Midbrain (tissue), 1 donor: ENCODE measurements at regions not wholly inside any gene's neighbourhood (a gene's known extent, or its start where the extent isn't known, plus 50 kb on each side); places are given as distances from the start of the nearest gene placed in this dataset.
"Not testable (repeated sequence)": the region's sequence is repeated elsewhere in the genome, so short reads cannot be mapped to it uniquely, and the experiment has no call there.

ENCODE experiments used
- DNase-seq: peaks from one replicate; lab custom pipeline; 2025; lab: John Stamatoyannopoulos, UW

DNA sequence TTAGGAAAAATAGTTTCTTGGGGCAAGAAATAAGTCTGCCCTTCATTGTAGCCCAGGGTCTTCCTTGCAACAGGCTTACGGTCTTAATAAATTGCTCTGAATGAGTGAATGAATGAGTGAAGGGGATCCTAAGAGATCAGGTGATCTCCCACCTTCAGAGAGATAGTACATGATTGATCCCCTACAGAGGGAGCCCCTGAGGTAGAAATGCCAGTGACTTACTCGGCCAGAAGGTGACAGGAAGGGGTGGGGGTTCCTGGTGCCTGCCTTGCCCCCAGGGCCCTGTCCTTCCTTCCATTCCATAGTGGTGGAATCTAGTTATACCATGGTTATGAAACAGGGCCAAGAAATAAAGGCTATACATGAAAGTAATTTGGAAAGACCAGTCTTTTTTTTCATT lies 215.3 kb upstream of the SSTR4 start:
- DNase-seq, result no peak

DNA sequence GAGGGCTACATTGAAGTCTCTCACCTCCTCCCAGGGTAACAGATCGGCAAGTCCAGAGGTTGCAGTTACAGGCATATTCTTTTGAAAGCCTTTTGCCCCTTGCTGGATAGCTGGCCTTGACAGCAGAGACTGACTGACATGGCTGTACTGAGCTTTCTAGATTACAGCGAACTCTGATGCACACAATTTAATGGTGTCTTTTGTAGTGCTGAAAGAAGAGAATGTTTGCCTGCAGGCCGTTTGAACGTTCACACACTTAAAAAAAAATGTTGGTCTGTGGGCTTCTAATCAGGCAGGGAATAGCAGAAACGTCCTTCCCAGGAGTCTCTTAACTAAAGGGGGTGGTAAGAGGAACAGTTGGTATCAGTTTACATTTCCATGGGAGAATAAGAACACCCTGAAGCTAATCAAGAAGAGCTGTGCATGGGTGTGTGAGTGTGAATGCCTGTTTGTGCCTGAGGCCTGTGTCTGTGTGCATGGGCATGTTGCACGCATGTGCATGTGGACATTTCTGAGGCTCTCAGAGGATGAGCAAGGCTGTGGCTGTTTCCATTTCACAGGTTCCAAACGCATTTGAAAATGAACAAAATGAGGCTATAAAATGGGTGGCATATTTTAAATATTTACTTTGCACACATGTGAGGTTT lies 213.9 kb upstream of the SSTR4 start:
- no peak for DNase-seq

DNA sequence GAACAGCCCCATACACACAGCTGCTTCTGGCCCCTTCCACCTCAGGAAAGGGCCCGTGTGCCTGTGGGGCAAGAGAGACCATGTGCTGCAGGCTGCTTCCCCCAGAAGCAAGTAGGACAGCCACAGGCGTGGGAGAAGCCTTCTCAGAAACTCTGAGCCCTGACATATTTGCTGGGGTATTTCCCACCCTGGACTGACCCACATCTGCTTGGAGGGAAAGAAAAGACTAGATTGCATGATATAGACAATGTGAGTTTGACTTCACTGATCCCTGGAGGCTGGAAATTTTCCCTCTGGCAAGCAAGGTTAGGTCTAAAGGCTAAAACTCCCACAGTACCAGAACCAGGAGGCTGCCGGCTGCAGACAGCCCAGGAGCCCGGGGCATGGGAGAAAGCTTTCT lies 213.3 kb upstream of the SSTR4 start:
- DNase-seq, result no peak

GRCh38 chr20:22823119-22823518 lies 212.0 kb upstream of the SSTR4 start:
- no peak for DNase-seq

- no peak for DNase-seq
Measured at GRCh38 chr20:22824077-22824476, 211.0 kb upstream of the SSTR4 start.

- DNase-seq, result no peak
Measured at GRCh38 chr20:22825076-22825475, 210.0 kb upstream of the SSTR4 start.

- no peak for DNase-seq
Measured at GRCh38 chr20:22825546-22825945, 209.6 kb upstream of the SSTR4 start.

- DNase-seq, result no peak
Measured at GRCh38 chr20:22826306-22827230, 208.5 kb upstream of the SSTR4 start.

DNA sequence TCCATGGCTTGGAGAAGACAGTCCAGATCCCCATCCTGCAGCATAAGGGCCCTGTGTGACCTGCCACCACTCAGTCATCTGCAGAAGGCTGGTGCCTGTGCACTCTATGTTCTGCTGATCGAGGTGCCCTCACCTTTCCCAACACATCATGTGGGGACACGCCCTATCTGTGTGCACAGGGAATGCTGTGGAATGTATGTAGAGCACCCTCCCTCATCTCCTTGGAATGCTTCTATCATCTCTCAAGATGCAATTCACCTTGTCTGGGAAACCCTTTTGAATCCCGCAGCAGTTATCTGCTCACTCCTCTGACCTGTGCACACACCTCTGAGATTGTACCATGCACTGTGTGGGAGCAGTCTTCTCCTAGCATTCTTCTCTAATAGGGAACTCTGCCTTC lies 207.2 kb upstream of the SSTR4 start:
- DNase-seq, result no peak

- DNase-seq, result no peak
Measured at GRCh38 chr20:22829356-22829755, 205.8 kb upstream of the SSTR4 start.

DNA sequence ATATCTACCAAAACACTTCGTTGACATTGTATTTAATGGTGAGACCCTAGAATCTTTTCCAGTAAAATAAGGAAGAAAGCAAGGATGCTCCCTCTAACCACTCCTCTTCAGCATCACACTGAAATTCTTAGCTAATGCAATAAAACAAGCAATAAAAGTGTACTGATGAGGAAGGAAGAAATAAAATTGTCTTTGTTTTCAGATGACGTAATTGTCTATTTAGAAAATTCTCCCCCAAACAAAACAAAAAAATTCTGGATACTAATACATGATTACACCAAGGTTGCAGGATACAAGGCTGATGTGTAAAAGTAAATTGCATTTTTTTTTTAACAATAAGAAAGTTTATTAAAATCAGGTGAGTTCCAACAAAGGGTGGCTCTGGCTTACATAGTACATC lies 205.0 kb upstream of the SSTR4 start:
- DNase-seq, result no peak

- not testable (repeated sequence) for DNase-seq
Measured at GRCh38 chr20:22830715-22831114, 204.4 kb upstream of the SSTR4 start.

GRCh38 chr20:22833851-22834250 lies 201.3 kb upstream of the SSTR4 start:
- no peak for DNase-seq

DNA sequence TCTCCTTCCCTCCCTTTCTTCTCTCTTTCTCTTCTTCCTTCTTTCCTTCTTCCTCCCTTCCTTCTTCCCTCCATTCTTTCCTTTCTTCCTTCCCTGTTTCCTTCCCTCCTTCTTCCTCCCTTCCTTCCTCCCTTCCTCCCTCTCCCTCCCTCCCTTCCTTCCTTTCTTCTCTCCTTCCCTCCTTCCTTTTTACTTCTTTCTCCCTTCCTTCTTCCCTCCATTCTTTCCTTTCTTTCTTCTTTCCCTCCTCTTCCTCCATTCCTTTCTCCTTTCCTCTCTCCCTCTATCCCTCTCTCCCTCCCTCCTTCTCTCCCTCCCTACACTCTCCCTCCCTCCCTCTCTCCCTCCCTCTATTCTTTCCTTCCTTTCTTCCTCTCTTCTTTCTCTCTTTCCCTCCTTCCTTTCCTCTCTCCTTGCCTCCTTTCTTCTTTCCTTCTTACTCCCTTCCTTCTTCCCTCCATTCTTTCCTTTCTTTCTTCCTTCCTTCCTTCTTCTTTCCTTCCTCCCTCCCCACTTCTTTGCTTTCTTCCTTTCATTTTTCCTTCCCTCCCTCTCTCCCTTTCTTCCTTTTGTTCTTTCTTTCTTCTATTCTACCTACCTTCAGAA lies 200.4 kb upstream of the SSTR4 start:
- DNase-seq, result no peak

DNA sequence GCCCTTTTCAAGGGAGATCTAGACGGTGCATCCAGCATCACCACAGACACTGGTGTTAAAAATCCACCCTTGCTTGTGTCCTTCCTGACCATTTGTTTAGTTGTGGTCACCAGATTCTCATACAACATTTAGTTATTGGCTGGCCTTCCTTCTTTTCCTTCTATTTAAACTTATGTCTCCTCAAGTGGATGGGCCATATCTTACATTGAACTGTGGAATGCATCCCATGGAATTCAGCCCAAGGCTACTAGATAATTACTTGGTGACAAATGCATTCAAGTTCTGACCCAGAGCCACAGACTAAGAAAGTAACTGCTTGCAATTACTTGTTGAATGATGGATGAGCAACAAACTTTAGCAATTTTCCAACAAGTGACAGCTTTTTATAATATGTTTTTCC lies 198.9 kb upstream of the SSTR4 start:
- DNase-seq, result no peak

GRCh38 chr20:22836877-22837276 lies 198.2 kb upstream of the SSTR4 start:
- DNase-seq, result no peak

GRCh38 chr20:22838001-22838400 lies 197.1 kb upstream of the SSTR4 start:
- no peak for DNase-seq

DNA sequence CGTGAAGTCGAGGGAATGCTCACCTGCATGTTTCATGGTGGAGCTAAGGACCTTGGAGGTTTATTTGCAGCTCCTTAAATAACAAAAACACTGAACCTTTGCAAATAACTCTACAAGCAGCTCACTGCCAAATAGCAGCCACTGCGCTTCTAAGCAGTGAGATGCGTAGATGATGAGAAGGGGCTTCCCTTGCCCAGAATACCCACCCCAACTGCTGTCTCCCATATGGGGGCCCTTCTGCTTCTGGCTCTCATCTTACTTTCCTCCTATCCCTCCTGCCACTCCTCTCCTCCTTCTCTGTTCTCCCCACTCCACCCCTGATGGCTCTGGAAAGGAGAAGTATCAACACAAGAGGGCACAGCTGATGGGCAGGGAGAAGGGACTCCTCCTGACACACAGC lies 193.3 kb upstream of the SSTR4 start:
- no peak for DNase-seq

GRCh38 chr20:22842793-22843192 lies 192.3 kb upstream of the SSTR4 start:
- DNase-seq, result no peak

DNA sequence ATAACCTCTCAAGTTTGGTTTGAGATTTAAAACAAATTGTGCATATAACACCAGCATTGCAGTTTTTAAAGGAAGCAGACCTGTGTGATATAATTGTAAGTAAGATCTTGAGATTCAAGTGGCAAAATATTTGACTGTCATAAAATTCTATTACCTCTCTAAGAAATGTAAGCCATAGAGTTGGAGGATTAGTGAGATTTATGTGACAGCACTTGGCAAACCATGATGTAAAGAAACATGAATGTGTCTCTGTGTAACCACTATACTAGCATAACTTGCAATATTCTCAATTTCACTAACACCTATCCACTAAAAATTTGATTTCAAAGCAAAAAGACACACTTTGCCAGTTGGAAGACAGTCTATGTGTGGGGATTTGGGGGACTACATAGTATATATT lies 190.2 kb upstream of the SSTR4 start:
- DNase-seq, result no peak

GRCh38 chr20:22846863-22847262 lies 188.2 kb upstream of the SSTR4 start:
- DNase-seq, result no peak

GRCh38 chr20:22848364-22848763 lies 186.7 kb upstream of the SSTR4 start:
- no peak for DNase-seq
